Type B pancreatic cell (in vitro differentiated cells): ENCODE measurements at regions not wholly inside any gene's neighbourhood (a gene's known extent, or its start where the extent isn't known, plus 50 kb on each side); places are given as distances from the start of the nearest gene placed in this dataset.

ENCODE experiments used
- DNase-seq: peaks from one replicate; pipeline ENCODE4 v3.0.0; 2021; ENCODE audit warnings: mixed read lengths; ENCODE audit not compliant: unreplicated experiment; ENCODE audit errors: extremely low spot score
- H3K27ac Mint-ChIP-seq: 2 replicates; pipeline ENCODE4 v1.8.0; 2021; ENCODE audit warnings: mild to moderate bottlenecking, mixed read lengths
- H3K27me3 Mint-ChIP-seq: 2 replicates; pipeline ENCODE4 v1.8.0; 2021; ENCODE audit warnings: mixed read lengths
- H3K36me3 Mint-ChIP-seq: 2 replicates; pipeline ENCODE4 v1.8.0; 2021; ENCODE audit warnings: mixed read lengths
- H3K4me1 Mint-ChIP-seq: one replicate; pipeline ENCODE4 v1.8.0; 2021; ENCODE audit warnings: mixed read lengths; ENCODE audit not compliant: unreplicated experiment
- H3K4me3 Mint-ChIP-seq: 2 replicates; pipeline ENCODE4 v1.8.0; 2021; ENCODE audit warnings: mild to moderate bottlenecking, mixed read lengths
- H3K9me3 Mint-ChIP-seq: 2 replicates; pipeline ENCODE4 v1.8.0; 2021; ENCODE audit warnings: mixed read lengths
- TF ChIP-seq, protein P1 (sequence below): fragments of 200-600 bp; sonication (generic); conservative IDR thresholded peaks from 2 replicates; pipeline ENCODE4 v1.5.0; 2021; ENCODE audit warnings: antibody characterized with exemption, mild to moderate bottlenecking

DNA sequence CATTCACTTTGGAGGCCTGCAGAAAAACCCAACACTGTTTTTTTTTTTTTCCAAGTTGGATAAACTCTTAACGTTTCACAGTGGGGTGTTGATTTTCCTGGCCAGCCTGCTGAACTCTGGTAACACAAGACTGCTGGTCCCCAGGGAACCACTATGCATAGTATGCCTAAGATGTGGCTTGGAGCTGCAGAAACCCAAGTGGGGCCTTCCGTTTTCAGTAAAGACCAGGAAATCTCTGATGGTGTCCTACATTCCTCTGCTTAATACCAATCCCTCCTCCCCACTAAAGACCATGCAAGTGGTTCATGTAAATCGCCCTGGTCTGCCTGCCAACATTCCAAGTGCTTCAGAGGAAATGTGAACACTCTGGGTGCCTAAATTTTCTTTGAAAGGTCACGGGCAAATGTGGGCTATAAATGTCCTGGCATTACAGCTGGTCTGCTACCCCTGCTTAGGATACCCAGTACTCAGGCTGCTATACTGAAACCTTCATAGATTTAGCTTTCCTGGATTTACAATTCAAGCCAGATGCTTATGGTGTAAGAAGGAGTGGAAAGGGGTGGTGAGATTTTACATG is 615.4 kb downstream of the MAFB start:
- H3K36me3 Mint-ChIP-seq: no peaks in the 10 kb centered on the region
- peaks cover 4% of the 10 kb centered on the region for H3K27me3 Mint-ChIP-seq
- no peak overlapping the region for H3K4me3 Mint-ChIP-seq
- no peak for DNase-seq
- TF ChIP-seq, protein P1, sequence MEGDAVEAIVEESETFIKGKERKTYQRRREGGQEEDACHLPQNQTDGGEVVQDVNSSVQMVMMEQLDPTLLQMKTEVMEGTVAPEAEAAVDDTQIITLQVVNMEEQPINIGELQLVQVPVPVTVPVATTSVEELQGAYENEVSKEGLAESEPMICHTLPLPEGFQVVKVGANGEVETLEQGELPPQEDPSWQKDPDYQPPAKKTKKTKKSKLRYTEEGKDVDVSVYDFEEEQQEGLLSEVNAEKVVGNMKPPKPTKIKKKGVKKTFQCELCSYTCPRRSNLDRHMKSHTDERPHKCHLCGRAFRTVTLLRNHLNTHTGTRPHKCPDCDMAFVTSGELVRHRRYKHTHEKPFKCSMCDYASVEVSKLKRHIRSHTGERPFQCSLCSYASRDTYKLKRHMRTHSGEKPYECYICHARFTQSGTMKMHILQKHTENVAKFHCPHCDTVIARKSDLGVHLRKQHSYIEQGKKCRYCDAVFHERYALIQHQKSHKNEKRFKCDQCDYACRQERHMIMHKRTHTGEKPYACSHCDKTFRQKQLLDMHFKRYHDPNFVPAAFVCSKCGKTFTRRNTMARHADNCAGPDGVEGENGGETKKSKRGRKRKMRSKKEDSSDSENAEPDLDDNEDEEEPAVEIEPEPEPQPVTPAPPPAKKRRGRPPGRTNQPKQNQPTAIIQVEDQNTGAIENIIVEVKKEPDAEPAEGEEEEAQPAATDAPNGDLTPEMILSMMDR: no peak
- H3K27ac Mint-ChIP-seq: no peak overlapping the region
- H3K4me1 Mint-ChIP-seq: no peaks in the 10 kb centered on the region
- H3K9me3 Mint-ChIP-seq: no peaks in the 10 kb centered on the region

DNA sequence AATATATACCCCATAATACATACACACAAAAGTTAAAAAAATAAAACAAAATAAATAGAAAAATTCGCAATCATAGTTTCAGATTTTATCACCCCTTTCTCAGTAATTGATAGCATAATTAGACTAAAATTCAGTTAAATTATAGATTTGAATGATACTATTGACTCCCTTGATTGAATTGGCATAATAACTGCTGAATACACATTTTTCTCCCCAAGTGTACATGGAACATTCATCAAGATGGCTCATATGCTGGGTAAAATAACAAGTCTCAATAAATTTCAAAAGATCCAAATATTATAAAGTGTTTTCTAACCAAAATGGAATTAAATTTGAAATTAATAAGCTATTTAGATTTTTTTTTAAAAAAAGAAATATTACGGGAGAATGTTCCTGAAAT is 616.1 kb downstream of the MAFB start:
- Mint-ChIP-seq H3K27me3 (peaks cover 4% of the 10 kb centered on the region), H3K9me3 (no peaks in the 10 kb centered on the region), H3K36me3 (no peaks in the 10 kb centered on the region), H3K4me1 (no peaks in the 10 kb centered on the region), H3K27ac (no peak overlapping the region), H3K4me3 (no peak overlapping the region)
- TF ChIP-seq, protein P1: no peak
- DNase-seq: no peak

DNA sequence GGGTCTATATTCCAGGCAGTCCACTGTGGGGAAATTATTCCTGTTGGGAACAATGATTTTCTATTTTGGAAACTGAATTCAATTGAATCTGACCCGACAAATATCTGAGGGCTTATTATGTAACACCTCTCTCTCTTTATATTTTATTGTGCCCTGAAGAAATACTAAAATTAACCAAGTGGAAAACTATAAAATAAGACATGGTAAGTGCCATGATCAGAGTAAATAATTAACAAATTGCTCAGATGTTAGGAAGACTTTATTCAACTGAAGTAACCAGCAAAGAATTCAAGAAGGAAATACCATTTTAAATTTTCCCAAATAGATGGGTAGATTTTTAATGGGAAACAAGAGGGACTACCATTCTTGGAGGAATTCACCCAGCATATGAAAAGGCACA is 632.9 kb downstream of the MAFB start:
- H3K4me1 Mint-ChIP-seq: no peaks in the 10 kb centered on the region
- no peak for DNase-seq
- TF ChIP-seq, protein P1: no peak
- no peak overlapping the region for H3K27ac Mint-ChIP-seq
- H3K27me3 Mint-ChIP-seq: no peaks in the 10 kb centered on the region
- H3K4me3 Mint-ChIP-seq: no peak overlapping the region
- H3K9me3 Mint-ChIP-seq: peaks cover 5% of the 10 kb centered on the region
- H3K36me3 Mint-ChIP-seq: no peaks in the 10 kb centered on the region

DNA sequence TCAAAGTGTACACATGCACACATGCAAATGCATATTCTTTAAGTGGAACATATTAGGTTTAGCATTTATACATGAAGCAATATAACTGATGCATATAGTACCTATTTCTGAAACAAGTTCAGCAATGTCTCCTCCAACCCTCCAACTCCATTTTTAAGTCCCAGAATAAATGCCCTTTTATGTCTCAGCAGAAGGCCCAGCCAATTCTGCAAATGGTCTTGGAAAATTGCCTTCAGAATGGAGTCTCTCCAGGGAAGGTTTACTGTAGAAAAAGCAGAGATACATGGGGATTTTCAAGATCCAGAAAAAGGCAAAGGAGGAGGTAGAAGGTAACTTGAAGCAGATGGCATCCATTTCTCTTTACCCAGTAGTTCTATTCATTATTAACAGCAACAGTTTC is 633.3 kb downstream of the MAFB start:
- no peak for DNase-seq
- no peak overlapping the region for H3K4me3 Mint-ChIP-seq
- no peaks in the 10 kb centered on the region for H3K27me3 Mint-ChIP-seq
- H3K9me3 Mint-ChIP-seq: peaks cover 5% of the 10 kb centered on the region
- no peak overlapping the region for H3K27ac Mint-ChIP-seq
- H3K36me3 Mint-ChIP-seq: no peaks in the 10 kb centered on the region
- TF ChIP-seq, protein P1: no peak
- H3K4me1 Mint-ChIP-seq: no peaks in the 10 kb centered on the region

DNA sequence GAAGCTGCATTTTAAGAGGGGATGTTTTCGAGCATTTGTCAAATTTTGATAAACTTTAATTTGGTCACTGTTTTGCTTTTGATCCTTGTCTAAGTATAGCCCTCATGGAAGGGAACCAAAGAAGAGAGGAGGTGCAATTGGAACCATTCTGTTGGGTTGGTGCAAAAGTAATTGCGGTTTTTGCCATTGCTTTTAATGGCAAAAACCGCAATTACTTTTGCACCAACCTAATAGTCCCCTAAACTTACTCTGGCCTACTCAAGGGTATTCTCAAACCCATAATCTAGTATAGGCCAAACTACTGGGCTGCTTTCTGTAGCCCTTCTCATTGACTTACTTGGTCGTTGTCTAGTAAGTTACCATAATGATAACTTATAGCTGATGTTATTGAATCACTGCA is 634.7 kb downstream of the MAFB start:
- TF ChIP-seq, protein P1: no peak
- no peak overlapping the region for H3K4me3 Mint-ChIP-seq
- no peaks in the 10 kb centered on the region for H3K27me3 Mint-ChIP-seq
- H3K9me3 Mint-ChIP-seq: no peaks in the 10 kb centered on the region
- H3K27ac Mint-ChIP-seq: no peak overlapping the region
- no peaks in the 10 kb centered on the region for H3K4me1 Mint-ChIP-seq
- H3K36me3 Mint-ChIP-seq: no peaks in the 10 kb centered on the region
- DNase-seq: no peak

DNA sequence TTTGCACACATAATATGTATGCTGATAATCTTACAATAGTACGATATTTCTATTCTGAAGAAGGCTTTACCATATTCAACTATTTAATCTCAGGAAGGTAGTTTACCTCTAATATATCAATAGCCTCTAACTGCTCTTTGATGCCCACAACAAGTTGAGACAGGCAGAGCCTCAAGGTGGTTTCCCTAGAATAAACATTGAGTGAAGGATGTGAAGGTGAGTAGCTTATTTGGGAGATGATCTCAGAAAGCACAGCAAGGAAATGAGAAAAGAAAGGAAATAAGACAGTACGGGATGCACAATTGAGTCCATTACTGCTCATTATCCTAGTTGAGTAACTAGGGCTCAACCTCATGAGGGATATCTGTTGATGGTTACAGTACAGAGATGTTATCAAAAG is 638.4 kb downstream of the MAFB start:
- H3K27ac Mint-ChIP-seq: no peak overlapping the region
- H3K4me1 Mint-ChIP-seq: no peaks in the 10 kb centered on the region
- H3K36me3 Mint-ChIP-seq: no peaks in the 10 kb centered on the region
- H3K9me3 Mint-ChIP-seq: no peaks in the 10 kb centered on the region
- no peak for DNase-seq
- H3K4me3 Mint-ChIP-seq: no peak overlapping the region
- TF ChIP-seq, protein P1: no peak
- peaks cover 3% of the 10 kb centered on the region for H3K27me3 Mint-ChIP-seq
